ENCODE measurements at regions not wholly inside any gene's neighbourhood (a gene's known extent, or its start where the extent isn't known, plus 50 kb on each side); places are given as distances from the start of the nearest gene placed in this dataset.

DNA sequence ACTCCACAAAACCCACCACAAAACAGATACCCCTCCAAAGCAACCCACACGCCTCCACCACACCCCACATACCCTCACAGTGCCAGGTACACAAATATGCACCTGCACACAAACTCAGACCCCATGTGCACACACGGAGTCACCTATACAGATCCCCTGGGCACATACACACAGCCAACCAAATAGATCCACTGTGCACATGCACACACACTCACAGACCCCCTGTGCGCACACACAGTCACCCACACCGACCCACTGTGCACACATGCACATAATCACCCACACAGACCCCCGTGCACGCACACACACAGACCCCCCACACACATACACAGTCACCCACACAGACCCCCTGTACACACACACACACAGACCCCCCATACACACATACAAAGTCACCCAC, 107.8 kb downstream of the HSPH1 start:
- Histone ChIP-seq H3K27ac (replicated peaks) (no peak overlapping the region), H3K27me3 (ENCODE audit: insufficient read depth, poor library complexity, severe bottlenecking) (no peaks in the 10 kb centered on the region), H3K4me3 (replicated peaks; ENCODE audit: insufficient read depth, low read length) (no peak overlapping the region)
- no peak for TF ChIP-seq POLR2AphosphoS5 (IDR thresholded peaks at IDR 0.05; ENCODE audit: low read depth)
- DNase-seq (ENCODE audit: low read depth in 1 of 2, low spot score in 1 of 2), result no peak

- Histone ChIP-seq H3K27me3 (ENCODE audit: insufficient read depth, poor library complexity, severe bottlenecking) (no peaks in the 10 kb centered on the region), H3K27ac (replicated peaks) (no peak overlapping the region), H3K4me3 (replicated peaks; ENCODE audit: insufficient read depth, low read length) (no peak overlapping the region)
- TF ChIP-seq REST (IDR thresholded peaks at IDR 0.05; ENCODE audit: insufficient replicate concordance, low read depth), result no peak
- no peak for TF ChIP-seq CTCF (IDR thresholded peaks at IDR 0.05; ENCODE audit: insufficient read depth, low read length)
- TF ChIP-seq POLR2AphosphoS5 (IDR thresholded peaks at IDR 0.05; ENCODE audit: low read depth), result no peak
- TF ChIP-seq SPI1 (IDR thresholded peaks at IDR 0.05; ENCODE audit: borderline replicate concordance, low read depth), result no peak
- no peak for TF ChIP-seq GABPA (IDR thresholded peaks at IDR 0.05; ENCODE audit: low read depth)
- DNase-seq (ENCODE audit: low read depth in 1 of 2, low spot score in 1 of 2), result no peak
Measured at GRCh38 chr13:31053091-31053490, 108.6 kb downstream of the HSPH1 start.

DNA sequence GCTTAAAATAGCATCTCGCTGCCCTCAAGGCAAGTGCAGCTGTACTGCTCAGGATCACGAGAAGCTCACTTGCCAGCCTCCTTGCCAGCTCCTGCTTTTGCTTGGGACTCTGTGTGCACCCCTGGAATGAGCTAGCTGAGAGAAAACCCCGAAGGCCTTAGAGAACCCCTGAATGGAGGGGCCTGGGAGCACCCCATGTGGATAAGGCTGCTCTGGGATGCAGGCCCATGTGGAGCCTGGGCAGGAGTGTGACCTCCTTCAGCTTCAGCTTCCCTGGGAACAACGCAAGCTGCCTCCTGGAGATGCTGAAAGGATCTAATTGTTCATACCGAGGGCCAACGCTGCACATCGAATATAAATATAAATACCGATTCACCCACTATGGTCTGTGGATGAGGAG, 109.2 kb downstream of the HSPH1 start:
- TF ChIP-seq REST (IDR thresholded peaks at IDR 0.05; ENCODE audit: insufficient replicate concordance, low read depth) (no peak), CTCF (IDR thresholded peaks at IDR 0.05; ENCODE audit: insufficient read depth, low read length) (no peak), GABPA (IDR thresholded peaks at IDR 0.05; ENCODE audit: low read depth) (no peak), SPI1 (IDR thresholded peaks at IDR 0.05; ENCODE audit: borderline replicate concordance, low read depth) (no peak), POLR2AphosphoS5 (IDR thresholded peaks at IDR 0.05; ENCODE audit: low read depth) (no peak)
- no peak overlapping the region for H3K4me3 ChIP-seq (replicated peaks; ENCODE audit: insufficient read depth, low read length)
- no peak for DNase-seq (ENCODE audit: low read depth in 1 of 2, low spot score in 1 of 2)
- H3K27ac ChIP-seq (replicated peaks), result no peak overlapping the region
- H3K27me3 ChIP-seq (ENCODE audit: insufficient read depth, poor library complexity, severe bottlenecking), result no peaks in the 10 kb centered on the region

DNA sequence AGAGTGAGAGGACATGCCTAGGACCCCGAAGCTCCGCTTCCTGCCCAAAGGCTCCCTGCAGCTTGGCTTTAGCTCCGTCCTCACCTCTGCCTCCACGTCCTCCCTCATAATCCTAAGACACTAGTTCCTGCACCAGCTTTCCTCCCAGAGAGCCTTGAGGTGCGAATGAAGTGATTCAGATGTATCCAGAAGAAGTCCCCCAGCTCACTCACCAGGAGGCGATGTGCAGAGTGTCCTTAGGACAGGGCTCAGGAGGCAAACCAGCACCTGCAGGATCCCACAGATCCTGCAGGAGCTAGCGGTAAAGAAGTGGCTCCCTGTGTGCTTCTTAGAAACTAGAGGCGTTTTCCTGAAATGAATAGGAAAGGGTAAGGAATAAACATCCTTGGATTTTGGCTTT, 109.7 kb downstream of the HSPH1 start:
- H3K4me3 ChIP-seq (replicated peaks; ENCODE audit: insufficient read depth, low read length), result no peak overlapping the region
- no peak overlapping the region for H3K27ac ChIP-seq (replicated peaks)
- DNase-seq (ENCODE audit: low read depth in 1 of 2, low spot score in 1 of 2), result no peak
- no peak for TF ChIP-seq SPI1 (IDR thresholded peaks at IDR 0.05; ENCODE audit: borderline replicate concordance, low read depth)
- TF ChIP-seq CTCF (IDR thresholded peaks at IDR 0.05; ENCODE audit: insufficient read depth, low read length), result no peak
- no peak for TF ChIP-seq POLR2AphosphoS5 (IDR thresholded peaks at IDR 0.05; ENCODE audit: low read depth)
- TF ChIP-seq GABPA (IDR thresholded peaks at IDR 0.05; ENCODE audit: low read depth), result no peak
- no peak for TF ChIP-seq REST (IDR thresholded peaks at IDR 0.05; ENCODE audit: insufficient replicate concordance, low read depth)
- H3K27me3 ChIP-seq (ENCODE audit: insufficient read depth, poor library complexity, severe bottlenecking), result no peaks in the 10 kb centered on the region
